ENCODE measurements at regions not wholly inside any gene's neighbourhood (a gene's known extent, or its start where the extent isn't known, plus 50 kb on each side); places are given as distances from the start of the nearest gene placed in this dataset.

DNA sequence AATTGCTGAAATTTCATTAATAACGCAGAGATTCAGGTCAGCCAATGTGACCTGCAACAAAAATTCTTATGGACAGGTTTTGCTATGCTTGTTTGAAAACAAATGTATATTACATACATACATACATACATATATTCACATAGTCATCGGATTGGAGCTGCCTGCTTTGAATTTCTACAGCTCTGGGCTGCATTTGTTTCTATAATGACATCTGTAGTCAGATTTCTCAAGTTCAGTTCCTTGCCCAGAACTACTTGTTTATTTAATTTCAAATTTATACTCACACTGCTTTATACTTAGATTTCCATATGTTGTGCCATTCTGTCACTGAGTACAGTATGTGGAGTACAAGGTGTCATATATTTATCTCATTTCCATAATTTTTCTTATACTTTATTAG is 2775.0 kb downstream of the PCDH9 start:
- no peak for DNase-seq (ENCODE audit: low read depth in 3 of 3)

DNA sequence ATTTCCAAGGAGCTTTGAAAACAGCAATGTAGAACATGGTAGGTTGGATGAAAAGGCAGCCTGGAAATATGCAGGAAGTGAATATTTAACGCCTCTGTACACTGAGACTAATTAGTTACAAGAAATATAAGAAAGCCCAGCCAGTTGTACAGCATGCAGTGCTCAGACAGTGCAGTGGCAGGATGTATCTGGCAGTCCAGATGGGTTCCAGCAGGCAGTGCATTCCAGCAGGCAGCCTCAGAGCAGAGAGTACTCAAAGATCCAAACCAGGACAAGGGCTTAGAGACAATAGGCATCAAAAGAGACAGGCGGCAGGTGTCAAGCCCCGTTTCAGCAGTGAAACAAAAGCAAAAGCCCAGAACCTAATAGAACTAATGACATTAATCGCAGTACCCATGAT is 2776.3 kb downstream of the PCDH9 start:
- DNase-seq (ENCODE audit: low read depth in 3 of 3): no peak

DNA sequence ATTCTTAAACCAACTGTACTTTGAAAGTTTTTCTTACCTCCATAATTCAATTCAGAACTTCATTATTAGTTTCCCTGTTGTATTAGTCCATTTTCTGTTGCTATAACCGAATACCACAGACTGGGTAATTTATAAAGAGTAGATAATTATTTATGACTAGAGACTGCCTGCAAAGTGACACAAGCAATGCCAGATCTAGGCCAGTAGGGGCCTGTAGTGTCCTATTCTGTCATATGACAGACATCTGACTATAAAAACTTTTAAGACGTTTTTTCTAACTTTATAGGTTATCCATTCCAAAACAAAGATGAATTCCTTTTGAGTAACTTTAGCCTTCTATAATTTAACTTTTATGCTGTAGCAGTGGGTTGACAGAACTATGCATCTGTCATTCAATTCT is 2783.8 kb downstream of the PCDH9 start:
- no peak for DNase-seq (ENCODE audit: low read depth in 3 of 3)

DNA sequence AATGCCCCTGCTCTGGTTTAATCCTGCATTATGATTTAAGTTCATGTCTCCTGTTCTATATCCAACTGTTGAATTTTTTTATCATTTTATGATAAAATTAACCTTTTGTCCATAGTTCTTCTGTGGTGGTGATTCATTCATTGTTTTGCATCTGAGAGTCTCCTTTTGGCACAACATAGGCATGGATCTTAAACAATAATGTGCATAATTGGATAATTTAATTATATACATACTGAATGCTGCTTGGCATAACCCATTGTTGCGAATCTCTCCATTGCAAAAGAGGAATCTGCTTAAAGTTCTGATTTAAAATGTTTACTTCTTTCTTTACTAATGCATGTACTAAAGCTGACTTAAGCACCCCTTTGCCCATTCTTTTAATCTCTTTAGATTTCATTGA is 2788.4 kb downstream of the PCDH9 start:
- no peak for DNase-seq (ENCODE audit: low read depth in 3 of 3)

DNA sequence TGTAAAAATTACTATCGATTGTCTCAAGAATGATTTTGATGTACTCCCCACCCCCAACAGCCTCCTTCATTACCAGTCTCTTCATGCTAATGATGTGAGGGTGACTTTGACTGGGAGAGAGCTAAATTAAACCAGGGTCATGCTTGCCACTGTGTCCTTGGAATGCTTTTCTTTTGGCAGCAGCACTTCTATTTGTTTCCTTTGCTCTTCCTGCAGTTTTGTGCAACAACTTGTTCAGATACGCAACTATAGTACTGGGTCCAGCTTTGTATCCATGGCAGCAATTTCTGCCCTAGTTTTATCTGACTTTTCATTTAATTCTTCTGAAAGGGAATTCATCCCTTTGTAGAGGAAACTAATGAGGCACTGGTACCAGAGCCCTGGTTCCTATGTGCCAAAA is 2792.1 kb downstream of the PCDH9 start:
- no peak for DNase-seq (ENCODE audit: low read depth in 3 of 3)

DNA sequence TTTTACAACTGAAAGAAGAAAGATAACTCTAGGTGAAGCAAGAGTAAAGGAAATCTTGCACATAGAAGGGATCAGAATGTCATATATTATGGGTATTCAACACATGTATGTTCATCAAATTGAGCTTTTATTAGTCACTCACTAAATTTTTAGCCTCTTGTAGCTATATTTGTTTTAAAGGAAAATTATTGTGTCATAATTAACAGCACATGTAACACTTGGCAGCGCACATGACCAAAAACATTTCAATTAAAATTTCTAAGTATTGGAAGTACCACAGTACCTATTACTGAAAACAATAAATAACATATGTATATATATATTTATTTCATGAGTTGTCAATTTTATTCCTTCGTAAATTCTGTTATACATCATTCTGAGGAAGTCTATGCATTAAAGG is 2800.4 kb downstream of the PCDH9 start:
- no peak for DNase-seq (ENCODE audit: low read depth in 3 of 3)

DNA sequence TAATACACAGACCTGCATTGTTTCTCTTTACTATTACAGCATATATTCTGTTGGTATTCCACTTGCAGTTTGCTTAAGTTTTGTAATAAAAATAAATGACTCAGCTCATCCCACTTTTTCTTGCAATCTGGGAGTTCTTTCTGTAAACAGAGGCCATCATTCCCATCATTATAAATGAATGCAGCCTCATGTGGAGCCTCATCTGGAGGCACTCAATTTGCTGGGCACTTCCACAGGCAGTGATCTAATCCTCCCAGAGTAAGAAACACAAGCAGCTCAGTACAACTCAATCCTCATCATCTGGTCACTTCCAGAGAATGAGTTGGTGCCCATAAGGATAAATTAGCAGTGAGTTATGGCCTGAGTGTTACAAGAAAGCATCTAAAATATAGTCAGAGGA is 2801.9 kb downstream of the PCDH9 start:
- DNase-seq (ENCODE audit: low read depth in 3 of 3): no peak

DNA sequence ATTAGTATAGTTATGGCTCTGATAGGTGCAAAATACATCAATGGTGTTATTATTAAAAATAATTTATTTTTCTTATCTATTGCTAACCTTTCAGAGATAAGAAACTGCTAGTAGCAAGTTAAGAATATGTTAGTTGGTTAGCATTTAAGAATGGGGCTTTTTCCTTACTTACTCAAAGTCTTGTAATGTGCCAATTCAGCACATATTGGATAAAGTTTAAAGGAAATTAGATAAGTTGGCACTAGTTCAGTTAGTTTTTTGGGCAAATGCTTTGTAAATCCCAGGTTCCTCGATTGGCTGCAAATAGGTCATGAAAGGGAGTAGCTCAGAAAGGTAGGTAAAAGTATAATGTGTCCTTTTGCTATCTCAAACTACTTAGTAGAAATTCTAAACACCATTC is 2806.7 kb downstream of the PCDH9 start:
- DNase-seq (ENCODE audit: low read depth in 3 of 3): no peak

DNA sequence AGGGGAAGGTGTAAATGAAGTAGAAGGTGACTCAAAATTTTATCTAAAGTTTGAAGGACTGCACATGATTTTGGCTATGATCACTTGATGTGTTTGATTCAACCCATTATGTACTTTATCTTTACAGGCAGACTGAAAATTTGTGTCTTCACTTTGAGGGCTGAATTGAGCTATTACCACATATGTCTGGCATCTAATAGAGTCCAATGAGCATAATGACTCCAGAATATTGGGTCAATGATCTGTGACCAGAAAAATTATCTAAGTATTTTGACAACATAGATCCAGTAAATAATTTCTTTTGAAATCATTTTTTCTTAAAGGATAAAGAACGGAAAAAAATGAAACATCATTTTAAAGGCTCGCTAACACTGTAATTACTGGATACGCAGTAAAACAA is 2810.0 kb downstream of the PCDH9 start:
- no peak for DNase-seq (ENCODE audit: low read depth in 3 of 3)

DNA sequence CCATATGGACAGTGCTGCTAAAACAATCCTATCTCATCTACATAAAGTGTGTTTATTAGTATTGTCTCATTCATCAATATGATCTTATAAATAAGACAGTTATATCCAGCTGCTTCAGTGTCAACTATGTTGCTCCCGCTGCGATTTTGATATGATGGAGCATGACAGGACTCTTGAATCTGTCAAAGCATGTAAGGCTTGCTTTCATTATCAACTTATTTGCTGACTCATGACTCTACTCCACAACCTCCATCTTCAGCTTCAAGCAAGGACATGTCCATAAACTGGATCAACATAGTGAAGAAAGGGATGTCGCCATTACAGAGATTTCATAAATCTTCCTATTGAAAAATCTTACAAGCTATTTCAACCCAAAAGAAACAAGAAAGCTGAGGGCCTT is 2812.6 kb downstream of the PCDH9 start:
- DNase-seq (ENCODE audit: low read depth in 3 of 3): no peak

DNA sequence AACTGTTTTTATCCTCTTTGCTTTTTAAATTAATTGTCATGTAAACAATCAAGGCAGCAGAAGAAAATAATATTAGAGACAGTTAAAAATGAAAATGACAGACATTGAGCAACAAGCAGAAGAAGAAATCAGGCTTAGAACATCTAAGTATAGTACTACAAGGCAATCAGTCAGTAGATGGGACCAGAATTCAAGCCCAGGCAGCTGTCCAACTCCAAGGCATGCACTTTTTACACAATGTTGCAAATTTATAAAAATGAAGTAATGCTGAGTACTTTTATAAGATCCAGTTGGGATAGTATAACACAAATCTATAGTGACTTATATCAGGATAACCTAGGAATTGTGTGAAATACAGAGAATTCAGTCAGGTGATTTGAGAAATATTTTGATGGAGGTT is 2815.8 kb downstream of the PCDH9 start:
- no peak for DNase-seq (ENCODE audit: low read depth in 3 of 3)

DNA sequence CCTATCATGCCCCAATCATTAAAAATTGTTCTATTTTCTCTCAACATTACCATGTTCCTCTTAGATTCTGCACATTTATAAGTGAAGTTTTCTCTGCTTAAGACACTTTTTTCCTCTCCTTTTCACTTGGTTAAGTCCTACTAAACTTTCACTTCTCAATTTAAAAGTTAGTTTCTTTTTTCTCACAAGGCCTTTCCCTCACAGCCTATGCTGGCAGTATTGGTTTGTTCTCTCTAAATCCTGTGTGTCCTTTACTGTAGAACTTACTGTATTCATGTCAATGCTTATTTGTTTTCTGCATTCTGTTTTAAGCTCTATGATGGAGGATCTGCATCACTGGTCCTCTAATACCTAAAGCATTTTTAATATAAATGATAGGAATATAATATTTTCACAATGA is 2816.6 kb downstream of the PCDH9 start:
- DNase-seq (ENCODE audit: low read depth in 3 of 3): no peak

DNA sequence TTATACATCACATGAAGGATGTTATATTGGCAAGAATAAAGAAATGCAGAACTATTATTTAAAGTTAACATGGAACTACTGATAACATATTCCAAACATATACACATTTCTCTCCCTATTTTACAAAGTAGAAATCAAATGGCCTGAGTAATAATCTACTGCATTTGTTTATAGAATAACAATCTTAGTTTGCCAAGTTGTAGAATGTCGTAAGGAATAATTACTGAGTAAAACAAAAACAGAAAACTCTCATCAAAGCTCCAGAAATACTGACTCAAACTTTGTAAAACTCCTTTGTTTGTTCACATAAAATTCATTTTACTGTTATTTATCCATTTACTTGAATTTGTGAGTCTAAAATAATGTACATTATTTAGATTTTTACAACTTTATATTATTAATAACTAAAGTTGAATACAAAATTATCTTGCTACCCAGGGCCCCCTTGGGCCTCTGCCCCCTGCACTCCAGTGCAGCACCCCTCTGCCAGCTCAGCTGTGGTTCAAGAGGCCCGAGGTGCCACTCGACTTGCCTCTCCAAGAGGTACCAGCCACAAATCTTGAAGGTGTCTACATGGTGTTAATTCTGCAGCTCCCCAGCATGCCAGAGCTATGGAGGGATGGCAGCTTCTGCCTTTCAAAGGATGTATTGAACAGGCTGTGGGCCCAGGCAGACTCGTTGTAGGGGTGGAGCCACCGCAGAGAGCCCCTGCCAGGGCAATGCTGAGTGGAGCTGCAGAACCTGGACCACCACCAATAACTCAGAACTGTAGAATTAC is 2819.7 kb downstream of the PCDH9 start:
- DNase-seq (ENCODE audit: low read depth in 3 of 3): no peak

DNA sequence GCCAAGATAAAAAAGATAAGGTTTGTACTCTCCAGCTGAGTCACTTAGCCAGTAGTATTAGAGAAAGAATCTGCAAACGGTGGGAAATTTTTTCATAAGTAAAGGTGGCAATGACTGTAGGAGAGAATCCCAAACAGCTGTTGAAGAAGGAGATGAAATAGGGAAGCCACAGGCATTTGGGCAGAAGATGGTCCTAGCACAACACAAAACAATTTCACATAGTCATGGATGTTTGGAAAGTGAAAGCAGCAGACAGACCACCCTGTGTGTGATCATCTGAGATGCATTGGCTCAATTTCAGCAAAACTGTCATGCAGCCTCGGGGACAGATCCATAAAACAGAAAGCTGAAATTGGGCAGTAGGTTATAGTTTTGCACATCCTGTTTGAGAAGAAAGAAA is 2832.4 kb downstream of the PCDH9 start:
- no peak for DNase-seq (ENCODE audit: low read depth in 3 of 3)

DNA sequence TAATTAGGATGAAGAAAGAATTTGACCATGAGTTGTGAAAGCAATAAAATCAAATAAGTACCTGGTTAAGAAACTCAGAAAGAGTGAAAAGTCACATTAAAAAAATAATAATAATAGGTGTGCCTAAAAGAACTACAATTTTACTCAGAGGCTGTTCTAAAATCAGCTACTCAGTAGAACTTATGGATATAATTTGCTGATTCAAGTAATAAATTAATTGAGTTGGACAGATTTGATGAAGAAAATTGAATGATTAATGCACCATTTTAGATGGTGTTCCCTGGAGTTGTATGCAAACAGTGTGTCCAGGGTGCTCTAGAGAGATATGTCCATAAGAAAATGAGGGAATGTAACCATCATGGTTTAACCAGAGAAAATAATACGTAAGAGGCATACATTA is 2852.5 kb downstream of the PCDH9 start:
- no peak for DNase-seq (ENCODE audit: low read depth in 3 of 3)

DNA sequence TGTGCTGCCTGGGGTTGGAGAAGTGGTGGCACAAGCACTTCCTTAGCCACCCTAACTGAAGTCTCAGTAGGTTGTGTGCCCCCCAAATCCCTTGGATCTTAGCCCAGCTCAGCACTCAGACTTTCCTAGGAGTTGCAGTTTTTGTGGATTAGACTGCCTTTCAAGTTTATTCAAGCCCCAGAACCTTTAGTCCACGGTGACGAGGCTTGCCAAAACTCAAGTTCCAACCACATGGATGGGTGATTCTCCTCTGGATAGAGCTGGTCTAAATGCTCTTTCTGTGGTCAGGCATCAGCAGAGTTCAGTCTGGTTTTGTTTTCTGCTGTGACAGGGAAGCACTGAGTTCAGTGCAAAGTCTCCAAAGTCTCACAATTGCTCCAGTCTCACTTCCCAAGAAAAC is 2858.7 kb downstream of the PCDH9 start:
- DNase-seq (ENCODE audit: low read depth in 3 of 3): no peak

DNA sequence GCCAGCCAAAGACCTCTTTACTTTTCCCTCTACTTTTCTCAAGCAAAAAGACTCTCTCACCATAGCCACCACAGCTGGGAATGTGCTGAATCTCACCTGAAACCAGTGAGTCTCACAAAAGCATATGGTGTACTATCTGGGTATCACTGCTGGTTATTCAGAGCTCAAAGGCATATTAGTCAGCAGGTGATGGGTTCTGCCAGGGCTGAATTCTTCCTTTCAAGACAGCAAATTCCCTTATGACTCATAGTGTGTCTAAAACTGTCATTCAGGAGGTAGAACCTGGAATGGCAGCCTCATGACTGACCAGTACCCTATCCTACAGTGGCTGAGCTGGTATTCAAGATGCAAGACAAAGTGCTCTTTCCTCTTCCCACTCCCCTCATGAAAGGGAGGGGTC is 2859.1 kb downstream of the PCDH9 start:
- DNase-seq (ENCODE audit: low read depth in 3 of 3): no peak

DNA sequence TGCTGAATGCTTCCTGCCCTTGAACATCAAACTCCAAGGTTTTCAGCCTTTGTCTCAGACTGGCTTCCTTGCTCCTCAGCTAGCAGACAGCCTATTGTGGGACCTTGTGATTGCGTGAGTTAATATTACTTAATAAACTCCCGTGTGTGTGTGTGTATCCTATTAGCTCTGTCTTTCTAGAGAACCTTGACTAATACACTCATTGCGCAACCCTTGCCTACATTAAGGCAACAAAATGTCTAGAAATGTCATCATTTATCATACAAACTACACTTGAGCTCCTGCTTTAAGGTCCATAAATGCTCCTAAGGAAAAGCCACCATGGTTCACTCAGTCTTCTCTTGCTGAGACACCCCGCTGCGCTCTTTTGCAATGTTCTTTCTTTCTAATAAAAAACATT is 2861.0 kb downstream of the PCDH9 start:
- no peak for DNase-seq (ENCODE audit: low read depth in 3 of 3)

DNA sequence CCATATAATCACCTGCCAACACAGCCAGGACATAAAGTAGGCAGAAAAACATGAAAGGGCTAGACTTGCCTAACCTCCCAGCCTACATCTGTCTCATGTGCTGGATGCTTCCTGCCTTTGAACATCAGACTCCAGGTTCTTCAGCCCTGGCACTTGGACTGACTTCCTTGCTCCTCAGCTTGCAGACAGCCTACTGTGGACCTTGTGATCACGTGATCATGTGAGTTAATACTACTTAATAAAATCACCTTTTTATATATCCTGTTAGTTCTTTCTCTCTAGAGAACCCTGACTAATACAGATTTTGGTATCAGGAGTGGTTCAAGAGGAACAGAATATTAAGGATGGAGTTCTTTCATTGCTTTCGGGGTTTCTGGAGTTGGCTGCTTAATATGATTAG is 2867.6 kb downstream of the PCDH9 start:
- DNase-seq (ENCODE audit: low read depth in 3 of 3): no peak

DNA sequence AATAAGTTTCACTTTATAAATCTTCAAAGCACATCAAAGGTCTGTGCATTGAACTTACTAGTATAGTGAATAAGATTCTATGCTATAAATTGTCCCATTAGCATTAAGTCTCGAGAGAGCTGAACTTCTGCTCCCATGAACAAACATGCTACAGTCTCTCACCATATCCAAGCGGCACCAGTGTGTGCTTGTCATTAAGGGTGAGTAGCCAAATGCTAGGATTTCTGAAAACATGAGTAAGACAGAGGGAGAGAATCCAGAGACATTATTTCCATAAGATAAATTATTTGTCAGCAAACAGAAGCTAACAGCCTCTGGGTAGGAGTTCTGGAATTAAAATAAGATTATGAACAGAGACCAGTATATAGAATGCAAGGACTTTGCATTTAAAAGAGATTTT is 2882.5 kb downstream of the PCDH9 start:
- DNase-seq (ENCODE audit: low read depth in 3 of 3): no peak

DNA sequence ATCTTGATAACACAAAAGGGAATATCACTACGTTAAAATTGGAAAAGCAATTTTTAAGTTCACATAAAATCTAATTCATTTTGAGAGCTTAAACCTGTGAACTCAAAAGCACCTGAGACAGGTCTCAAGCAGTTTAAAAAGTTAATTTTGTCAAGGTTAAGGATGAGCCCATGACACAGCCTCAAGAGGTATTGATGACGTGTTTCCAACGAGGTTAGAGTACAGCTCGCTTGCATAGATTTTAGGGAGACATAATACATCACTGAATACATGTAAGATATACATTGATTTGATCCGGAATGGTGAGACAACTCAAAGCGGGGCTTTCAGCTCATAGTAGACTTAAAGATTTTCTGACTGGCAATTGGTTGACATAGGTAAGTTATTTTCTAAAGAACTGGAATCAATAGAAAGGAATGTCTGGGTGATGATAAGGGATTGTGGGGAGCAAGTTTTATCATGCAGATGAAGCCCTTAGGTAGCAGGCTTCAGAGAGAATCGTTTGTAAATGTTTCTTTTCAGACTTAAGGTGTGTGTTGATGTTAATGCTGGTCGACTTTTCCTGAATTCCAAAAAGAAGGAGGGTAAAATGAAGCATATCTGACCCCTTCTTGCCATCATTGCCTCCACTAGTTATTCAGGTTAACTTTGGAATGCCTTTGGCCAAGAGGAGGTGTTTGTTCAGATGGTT is 2890.6 kb downstream of the PCDH9 start:
- no peak for DNase-seq (ENCODE audit: low read depth in 3 of 3)

DNA sequence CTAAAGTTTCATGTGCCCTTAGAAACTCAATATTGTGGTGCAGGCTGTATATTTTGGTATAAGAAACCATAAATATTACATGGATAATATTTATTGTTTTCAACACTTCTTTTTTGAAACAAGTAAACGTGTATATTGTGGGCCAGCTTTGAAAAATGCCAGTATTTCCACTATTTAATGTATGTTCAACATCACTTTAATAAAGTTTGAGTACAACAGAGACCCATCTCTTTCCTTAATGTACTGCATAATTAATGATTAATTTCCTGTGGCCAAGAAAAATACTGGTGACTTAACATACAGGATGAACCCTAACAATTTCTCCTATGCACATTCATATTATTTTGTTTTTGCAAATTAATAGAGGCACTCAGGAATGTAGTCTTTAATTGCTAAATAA is 2891.5 kb downstream of the PCDH9 start:
- DNase-seq (ENCODE audit: low read depth in 3 of 3): no peak

DNA sequence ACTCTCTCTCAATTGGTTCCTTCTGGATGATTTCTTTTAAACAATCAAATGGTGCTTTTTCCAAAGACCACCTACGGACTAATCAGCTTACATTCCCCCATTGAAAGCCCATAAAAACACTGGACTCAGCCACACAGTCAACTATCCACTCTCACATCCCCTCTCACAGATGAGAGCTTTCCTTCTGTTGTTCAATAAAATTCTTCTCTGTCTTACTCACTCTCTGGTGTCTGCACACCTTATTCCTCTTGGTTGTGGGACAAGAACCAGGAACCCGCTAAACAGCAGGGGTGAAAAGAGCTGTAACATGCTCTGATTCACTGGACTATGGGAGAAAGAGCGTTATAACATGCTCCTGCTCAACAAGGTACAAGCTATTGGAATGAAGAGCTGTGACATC is 2896.2 kb downstream of the PCDH9 start:
- no peak for DNase-seq (ENCODE audit: low read depth in 3 of 3)

DNA sequence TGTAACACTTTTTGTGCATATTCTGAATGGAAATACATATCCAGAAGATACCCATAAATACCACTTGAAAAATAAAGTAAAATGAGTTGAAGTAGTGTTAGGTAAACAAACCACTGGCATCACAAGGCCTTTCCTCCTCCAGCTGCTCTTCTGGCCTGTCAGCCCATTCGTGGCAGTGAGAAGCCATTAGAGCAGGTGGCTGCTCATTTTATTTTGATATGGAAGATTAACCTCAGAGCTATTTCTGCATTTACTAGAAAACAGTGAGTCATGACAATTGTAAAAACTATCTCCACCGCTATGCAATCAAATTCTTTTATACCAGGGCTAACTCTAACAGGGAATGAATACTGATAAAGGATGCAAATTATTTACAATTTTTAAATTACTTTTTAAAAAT is 2898.1 kb downstream of the PCDH9 start:
- no peak for DNase-seq (ENCODE audit: low read depth in 3 of 3)
